GM12878 (cell line): ENCODE measurements at regions not wholly inside any gene's neighbourhood (a gene's known extent, or its start where the extent isn't known, plus 50 kb on each side); places are given as distances from the start of the nearest gene placed in this dataset.

Experiments used
- ATAC-seq: fragments of 200-7000 bp; cut with Tn5 transposase; 3 replicates; pipeline ENCODE4 v1.9.1; 2020; ENCODE audit warnings: mild to moderate bottlenecking, moderate library complexity
- BruUV-seq: library from RNA; stranded (reverse); fragments of 400-500 nt; replicated peaks from 2 replicates; lab custom pipeline; 2021; lab: Mats Ljungman, UMichigan
- CTCF ChIA-PET: fragments of 300-600 bp; sonication (Branson Sonifier 250); formaldehyde crosslinking; extraction: SDS; loops from one replicate; lab custom pipeline; 2021; ENCODE audit warnings: inconsistent platforms; lab: Yijun Ruan, JAX
- POLR2A ChIA-PET: fragments of 350-600 bp; formaldehyde crosslinking; extraction: SDS; loops from one replicate; lab custom pipeline; 2021; ENCODE audit warnings: inconsistent platforms; lab: Charles Lee
- RAD21 ChIA-PET: fragments of 300-600 bp; sonication (Branson Sonifier 250); formaldehyde crosslinking; loops from one replicate; lab custom pipeline; 2023; ENCODE audit warnings: antibody characterized with exemption; ENCODE audit not compliant: unreplicated experiment; lab: Charles Lee
- SMC1A ChIA-PET: fragments of 300-600 bp; sonication (Branson Sonifier 250); formaldehyde crosslinking; loops from one replicate; lab custom pipeline; 2023; ENCODE audit not compliant: unreplicated experiment, uncharacterized antibody; lab: Charles Lee
- DNase-seq: peaks from one replicate; pipeline ENCODE4 v3.0.0-alpha.2; 2011; ENCODE audit warnings: low read depth, low spot score
- FAIRE-seq: peaks from 3 replicates; lab custom pipeline; 2011; peaks lifted over from hg19 to GRCh38; lab: Jason Lieb, UNC
- H2AFZ ChIP-seq: 2 replicates; pipeline ENCODE4 v1.6.0; 2011; ENCODE audit warnings: low read depth, low read length, control low read depth; ENCODE audit not compliant: control insufficient read depth
- H3K27ac ChIP-seq: 2 replicates; pipeline ENCODE4 v1.5.1; 2011; ENCODE audit warnings: control low read depth; ENCODE audit not compliant: control insufficient read depth, insufficient read depth
- H3K27me3 ChIP-seq, 2 experiments: replicated peaks in 1 of 2; 2 replicates each; pipeline versions ENCODE4 v1.6.0 to v1.6.1; 2011; ENCODE audit warnings: low read length in 1 of 2; ENCODE audit not compliant: control insufficient read depth in 2 of 2, insufficient read depth in 2 of 2
- H3K36me3 ChIP-seq, 2 experiments: 2 replicates each; pipeline ENCODE4 v1.5.1; 2011; ENCODE audit warnings: low read length in 1 of 2; ENCODE audit not compliant: control insufficient read depth in 2 of 2, insufficient read depth in 2 of 2
- H3K4me1 ChIP-seq: 2 replicates; pipeline ENCODE4 v1.6.1; 2011; ENCODE audit warnings: mild to moderate bottlenecking, low read length, moderate library complexity, mixed read lengths; ENCODE audit not compliant: control insufficient read depth, insufficient read depth
- H3K4me2 ChIP-seq: 2 replicates; pipeline ENCODE4 v1.6.0; 2011; ENCODE audit warnings: control low read depth; ENCODE audit not compliant: control insufficient read depth, insufficient read depth
- H3K4me3 ChIP-seq: fragments of 200-600 bp; sonication (generic); 2 replicates; pipeline ENCODE4 v1.5.1; 2016
- H3K79me2 ChIP-seq: 2 replicates; pipeline ENCODE4 v1.6.0; 2011; ENCODE audit warnings: low read length; ENCODE audit not compliant: control insufficient read depth, insufficient read depth
- H3K9ac ChIP-seq: 2 replicates; pipeline ENCODE4 v1.8.0; 2011; ENCODE audit warnings: low read length, control low read depth, mixed read lengths; ENCODE audit not compliant: control insufficient read depth, insufficient read depth
- H3K9me3 ChIP-seq: replicated peaks from 3 replicates; pipeline ENCODE4 v1.5.1; 2011; ENCODE audit warnings: mild to moderate bottlenecking, low read length; ENCODE audit not compliant: control insufficient read depth, insufficient read depth
- H4K20me1 ChIP-seq: 2 replicates; pipeline ENCODE4 v1.6.0; 2011; ENCODE audit not compliant: control insufficient read depth, insufficient read depth
- CREB1 ChIP-seq: IDR thresholded peaks from 2 replicates; pipeline ENCODE4 v1.6.1; 2012; ENCODE audit warnings: low read depth, mild to moderate bottlenecking, inconsistent platforms
- FOXK2 ChIP-seq: fragments of 450-650 bp; IDR thresholded peaks from 2 replicates; pipeline ENCODE4 v1.6.1; 2017; ENCODE audit warnings: mild to moderate bottlenecking, moderate library complexity
- FOXM1 ChIP-seq: IDR thresholded peaks from 2 replicates; pipeline ENCODE4 v1.6.1; 2012; ENCODE audit warnings: low read depth, mild to moderate bottlenecking, inconsistent platforms, low read length, moderate library complexity
- HCFC1 ChIP-seq: fragments of 150-350 bp; IDR thresholded peaks from 2 replicates; pipeline ENCODE4 v1.6.1; 2014; ENCODE audit warnings: low read length
- IKZF1 ChIP-seq: fragments of 450-650 bp; conservative IDR thresholded peaks from 2 replicates; pipeline ENCODE4 v1.6.1; 2017; ENCODE audit warnings: antibody characterized with exemption, mild to moderate bottlenecking
- KAT2A ChIP-seq: conservative IDR thresholded peaks from 2 replicates; pipeline ENCODE4 v1.6.1; 2011; ENCODE audit warnings: low read depth, low read length; ENCODE audit not compliant: control insufficient read depth
- MYB ChIP-seq: fragments of 150-350 bp; IDR thresholded peaks from 2 replicates; pipeline ENCODE4 v1.6.1; 2014; ENCODE audit warnings: mild to moderate bottlenecking, low read depth, low read length, borderline replicate concordance
- NFYB ChIP-seq: IDR thresholded peaks from 2 replicates; pipeline ENCODE4 v1.6.1; 2011; ENCODE audit warnings: low read depth, mild to moderate bottlenecking, low read length, improper control_type of control experiment, moderate library complexity; ENCODE audit not compliant: insufficient read depth
- SMC3 ChIP-seq: IDR thresholded peaks from 2 replicates; pipeline ENCODE4 v1.6.1; 2011; ENCODE audit warnings: low read length, improper control_type of control experiment, borderline replicate concordance
- TCF3 ChIP-seq: IDR thresholded peaks from 2 replicates; pipeline ENCODE4 v1.6.1; 2012; ENCODE audit warnings: low read depth, mild to moderate bottlenecking, low read length, borderline replicate concordance; ENCODE audit not compliant: insufficient read depth
- YBX1 ChIP-seq: fragments of 450-650 bp; IDR thresholded peaks from 2 replicates; pipeline ENCODE4 v1.6.1; 2016; ENCODE audit warnings: antibody characterized with exemption
- WGBS: methylation state at CpG from one replicate; pipeline ENCODE4 v1.1.6; 2016; ENCODE audit warnings: low lambda C conversion rate; ENCODE audit not compliant: insufficient replicate concordance, insufficient coverage; ENCODE audit errors: missing lambda C conversion rate; 5-methylcytosine and 5-hydroxymethylcytosine counted together
- in situ Hi-C: fragments of 300-500 bp; cut with MboI; formaldehyde crosslinking; loops from 9 replicates; pipeline ENCODE4 v1.14.3; 2018; ENCODE audit warnings: mixed read lengths
- intact Hi-C: fragments of 100-400 bp; cut with micrococcal nuclease; formaldehyde crosslinking; loops from one replicate; pipeline ENCODE4 v1.14.2; 2022; ENCODE audit not compliant: unreplicated experiment
- TF ChIP-seq, protein P1 (sequence below): fragments of 450-650 bp; formaldehyde crosslinking; IDR thresholded peaks from 2 replicates; pipeline ENCODE4 v1.4.0; 2022; ENCODE audit warnings: mild to moderate bottlenecking, moderate library complexity
- TF ChIP-seq, protein P2 (sequence below): IDR thresholded peaks from 2 replicates; pipeline ENCODE4 v1.6.1; 2011; ENCODE audit warnings: borderline replicate concordance, low read depth, mild to moderate bottlenecking, moderate library complexity, low read length; ENCODE audit not compliant: insufficient read depth, poor library complexity, severe bottlenecking
- TF ChIP-seq, protein P3 (sequence below): fragments of 450-650 bp; IDR thresholded peaks from 2 replicates; pipeline ENCODE4 v1.6.1; 2016; ENCODE audit warnings: mild to moderate bottlenecking, moderate library complexity, borderline replicate concordance
- TF ChIP-seq, protein P4 (sequence below): IDR thresholded peaks from 2 replicates; pipeline ENCODE4 v1.6.1; 2012; ENCODE audit warnings: low read length, inconsistent platforms

DNA sequence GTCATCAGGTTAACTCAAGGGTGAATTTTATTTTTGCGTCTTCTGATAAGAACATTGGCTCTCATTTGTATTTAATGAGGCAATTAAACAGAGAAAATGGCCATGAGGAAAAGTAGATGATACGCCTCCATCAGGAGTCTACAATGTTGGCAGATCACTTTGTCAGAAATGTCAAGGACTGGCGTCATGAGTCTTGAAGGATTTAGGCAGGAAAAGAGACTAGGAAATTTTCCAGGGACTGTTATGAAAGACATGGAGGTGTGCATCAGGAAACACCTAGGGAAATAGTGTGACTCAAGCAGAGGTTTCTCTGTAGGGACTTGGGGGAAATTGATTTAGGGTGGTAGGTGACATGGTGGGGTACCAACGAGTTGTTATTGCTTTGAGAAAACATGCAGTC lies 53.4 kb upstream of the SLC35B4 start:
- no TSS peak for BruUV-seq
- no peaks in the 10 kb centered on the region for H3K4me1 ChIP-seq
- FAIRE-seq (no peak), ATAC-seq (no peak), DNase-seq (no peak)
- WGBS = 28% methylated on average over 4 of the region's 4 CpGs
- in situ Hi-C loops = no loop called here
- H3K9me3 ChIP-seq = no peaks in the 10 kb centered on the region
- SMC1A ChIA-PET = no interaction called here
- H3K79me2 ChIP-seq = no peaks in the 10 kb centered on the region
- peaks cover 0 to 1% of the 10 kb centered on the region in 2 experiments; a peak in 2 of 4 replicates for H3K27me3 ChIP-seq
- H3K9ac ChIP-seq = no peak overlapping the region
- H3K36me3 ChIP-seq = no peaks in the 10 kb centered on the region
- CTCF ChIA-PET = no interaction called here
- intact Hi-C loops = no loop called here
- POLR2A ChIA-PET = no interaction called here
- H2AFZ ChIP-seq = no peak overlapping the region
- H3K27ac ChIP-seq = no peak overlapping the region
- H4K20me1 ChIP-seq = no peaks in the 10 kb centered on the region
- H3K4me3 ChIP-seq = no peak overlapping the region
- H3K4me2 ChIP-seq = no peak overlapping the region
- RAD21 ChIA-PET = no interaction called here
- no peak for TF ChIP-seq SMC3
- TF ChIP-seq YBX1 = no peak
- no peak for TF ChIP-seq TCF3
- no peak for TF ChIP-seq MYB
- TF ChIP-seq IKZF1 = no peak
- no peak for TF ChIP-seq CREB1
- no peak for TF ChIP-seq FOXK2
- TF ChIP-seq, protein P1, sequence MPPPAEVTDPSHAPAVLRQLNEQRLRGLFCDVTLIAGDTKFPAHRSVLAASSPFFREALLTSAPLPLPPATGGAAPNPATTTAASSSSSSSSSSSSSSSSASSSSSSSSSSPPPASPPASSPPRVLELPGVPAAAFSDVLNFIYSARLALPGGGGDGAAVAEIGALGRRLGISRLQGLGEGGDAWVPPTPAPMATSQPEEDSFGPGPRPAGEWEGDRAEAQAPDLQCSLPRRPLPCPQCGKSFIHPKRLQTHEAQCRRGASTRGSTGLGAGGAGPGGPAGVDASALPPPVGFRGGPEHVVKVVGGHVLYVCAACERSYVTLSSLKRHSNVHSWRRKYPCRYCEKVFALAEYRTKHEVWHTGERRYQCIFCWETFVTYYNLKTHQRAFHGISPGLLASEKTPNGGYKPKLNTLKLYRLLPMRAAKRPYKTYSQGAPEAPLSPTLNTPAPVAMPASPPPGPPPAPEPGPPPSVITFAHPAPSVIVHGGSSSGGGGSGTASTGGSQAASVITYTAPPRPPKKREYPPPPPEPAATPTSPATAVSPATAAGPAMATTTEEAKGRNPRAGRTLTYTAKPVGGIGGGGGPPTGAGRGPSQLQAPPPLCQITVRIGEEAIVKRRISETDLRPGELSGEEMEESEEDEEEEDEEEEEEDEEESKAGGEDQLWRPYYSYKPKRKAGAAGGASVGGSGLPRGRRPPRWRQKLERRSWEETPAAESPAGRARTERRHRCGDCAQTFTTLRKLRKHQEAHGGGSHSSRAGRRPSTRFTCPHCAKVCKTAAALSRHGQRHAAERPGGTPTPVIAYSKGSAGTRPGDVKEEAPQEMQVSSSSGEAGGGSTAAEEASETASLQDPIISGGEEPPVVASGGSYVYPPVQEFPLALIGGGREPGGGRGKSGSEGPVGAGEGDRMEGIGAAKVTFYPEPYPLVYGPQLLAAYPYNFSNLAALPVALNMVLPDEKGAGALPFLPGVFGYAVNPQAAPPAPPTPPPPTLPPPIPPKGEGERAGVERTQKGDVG (CRISPR knock-in tag) = no peak
- TF ChIP-seq, protein P2, sequence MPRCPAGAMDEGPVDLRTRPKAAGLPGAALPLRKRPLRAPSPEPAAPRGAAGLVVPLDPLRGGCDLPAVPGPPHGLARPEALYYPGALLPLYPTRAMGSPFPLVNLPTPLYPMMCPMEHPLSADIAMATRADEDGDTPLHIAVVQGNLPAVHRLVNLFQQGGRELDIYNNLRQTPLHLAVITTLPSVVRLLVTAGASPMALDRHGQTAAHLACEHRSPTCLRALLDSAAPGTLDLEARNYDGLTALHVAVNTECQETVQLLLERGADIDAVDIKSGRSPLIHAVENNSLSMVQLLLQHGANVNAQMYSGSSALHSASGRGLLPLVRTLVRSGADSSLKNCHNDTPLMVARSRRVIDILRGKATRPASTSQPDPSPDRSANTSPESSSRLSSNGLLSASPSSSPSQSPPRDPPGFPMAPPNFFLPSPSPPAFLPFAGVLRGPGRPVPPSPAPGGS = no peak
- TF ChIP-seq, protein P3, sequence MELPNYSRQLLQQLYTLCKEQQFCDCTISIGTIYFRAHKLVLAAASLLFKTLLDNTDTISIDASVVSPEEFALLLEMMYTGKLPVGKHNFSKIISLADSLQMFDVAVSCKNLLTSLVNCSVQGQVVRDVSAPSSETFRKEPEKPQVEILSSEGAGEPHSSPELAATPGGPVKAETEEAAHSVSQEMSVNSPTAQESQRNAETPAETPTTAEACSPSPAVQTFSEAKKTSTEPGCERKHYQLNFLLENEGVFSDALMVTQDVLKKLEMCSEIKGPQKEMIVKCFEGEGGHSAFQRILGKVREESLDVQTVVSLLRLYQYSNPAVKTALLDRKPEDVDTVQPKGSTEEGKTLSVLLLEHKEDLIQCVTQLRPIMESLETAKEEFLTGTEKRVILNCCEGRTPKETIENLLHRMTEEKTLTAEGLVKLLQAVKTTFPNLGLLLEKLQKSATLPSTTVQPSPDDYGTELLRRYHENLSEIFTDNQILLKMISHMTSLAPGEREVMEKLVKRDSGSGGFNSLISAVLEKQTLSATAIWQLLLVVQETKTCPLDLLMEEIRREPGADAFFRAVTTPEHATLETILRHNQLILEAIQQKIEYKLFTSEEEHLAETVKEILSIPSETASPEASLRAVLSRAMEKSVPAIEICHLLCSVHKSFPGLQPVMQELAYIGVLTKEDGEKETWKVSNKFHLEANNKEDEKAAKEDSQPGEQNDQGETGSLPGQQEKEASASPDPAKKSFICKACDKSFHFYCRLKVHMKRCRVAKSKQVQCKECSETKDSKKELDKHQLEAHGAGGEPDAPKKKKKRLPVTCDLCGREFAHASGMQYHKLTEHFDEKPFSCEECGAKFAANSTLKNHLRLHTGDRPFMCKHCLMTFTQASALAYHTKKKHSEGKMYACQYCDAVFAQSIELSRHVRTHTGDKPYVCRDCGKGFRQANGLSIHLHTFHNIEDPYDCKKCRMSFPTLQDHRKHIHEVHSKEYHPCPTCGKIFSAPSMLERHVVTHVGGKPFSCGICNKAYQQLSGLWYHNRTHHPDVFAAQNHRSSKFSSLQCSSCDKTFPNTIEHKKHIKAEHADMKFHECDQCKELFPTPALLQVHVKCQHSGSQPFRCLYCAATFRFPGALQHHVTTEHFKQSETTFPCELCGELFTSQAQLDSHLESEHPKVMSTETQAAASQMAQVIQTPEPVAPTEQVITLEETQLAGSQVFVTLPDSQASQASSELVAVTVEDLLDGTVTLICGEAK = no peak
- TF ChIP-seq HCFC1 = no peak
- TF ChIP-seq KAT2A = no peak
- no peak for TF ChIP-seq FOXM1
- no peak for TF ChIP-seq NFYB
- TF ChIP-seq, protein P4, sequence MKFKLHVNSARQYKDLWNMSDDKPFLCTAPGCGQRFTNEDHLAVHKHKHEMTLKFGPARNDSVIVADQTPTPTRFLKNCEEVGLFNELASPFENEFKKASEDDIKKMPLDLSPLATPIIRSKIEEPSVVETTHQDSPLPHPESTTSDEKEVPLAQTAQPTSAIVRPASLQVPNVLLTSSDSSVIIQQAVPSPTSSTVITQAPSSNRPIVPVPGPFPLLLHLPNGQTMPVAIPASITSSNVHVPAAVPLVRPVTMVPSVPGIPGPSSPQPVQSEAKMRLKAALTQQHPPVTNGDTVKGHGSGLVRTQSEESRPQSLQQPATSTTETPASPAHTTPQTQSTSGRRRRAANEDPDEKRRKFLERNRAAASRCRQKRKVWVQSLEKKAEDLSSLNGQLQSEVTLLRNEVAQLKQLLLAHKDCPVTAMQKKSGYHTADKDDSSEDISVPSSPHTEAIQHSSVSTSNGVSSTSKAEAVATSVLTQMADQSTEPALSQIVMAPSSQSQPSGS = no peak
